Activated CD4-positive, alpha-beta T cell treated with anti-CD3 and anti-CD28 coated beads, Interleukin-10, Interleukin-2, amounts not matched to agents 100 ng/mL and 50 ng/mL, durations not matched to agents 16 hours and 8 hours (primary cell): ENCODE measurements at regions not wholly inside any gene's neighbourhood (a gene's known extent, or its start where the extent isn't known, plus 50 kb on each side); places are given as distances from the start of the nearest gene placed in this dataset.
"Not testable (repeated sequence)": the region's sequence is repeated elsewhere in the genome, so short reads cannot be mapped to it uniquely, and the experiment has no call there.

Experiments used
- DNase-seq: peaks from one replicate; pipeline ENCODE4 v3.0.0-alpha.2; 2020

GRCh38 chr10:23545866-23546265 lies 107.0 kb downstream of the OTUD1 start:
- not testable (repeated sequence) for DNase-seq

GRCh38 chr10:23556727-23557440 lies 118.0 kb downstream of the OTUD1 start:
- DNase-seq = peak; percentile 28

GRCh38 chr10:23557777-23558176 lies 118.9 kb downstream of the OTUD1 start:
- no peak for DNase-seq

- DNase-seq = no peak
Measured at GRCh38 chr10:23558361-23558799, 119.5 kb downstream of the OTUD1 start.

GRCh38 chr10:23568996-23569395 lies 130.1 kb downstream of the OTUD1 start:
- no peak for DNase-seq

- DNase-seq = no peak
Measured at GRCh38 chr10:23571884-23572283, 133.0 kb downstream of the OTUD1 start.

GRCh38 chr10:23581906-23582450 lies 143.1 kb downstream of the OTUD1 start:
- no peak for DNase-seq

GRCh38 chr10:23584396-23584795 lies 145.5 kb downstream of the OTUD1 start:
- DNase-seq = no peak

GRCh38 chr10:23585186-23585585 lies 146.3 kb downstream of the OTUD1 start:
- no peak for DNase-seq

GRCh38 chr10:23585666-23586065 lies 146.8 kb downstream of the OTUD1 start:
- no peak for DNase-seq

GRCh38 chr10:23595278-23595677 lies 156.4 kb downstream of the OTUD1 start:
- not testable (repeated sequence) for DNase-seq

GRCh38 chr10:23604613-23605012 lies 165.7 kb downstream of the OTUD1 start:
- no peak for DNase-seq

GRCh38 chr10:23606456-23606855 lies 167.6 kb downstream of the OTUD1 start:
- DNase-seq = no peak

GRCh38 chr10:23608926-23609325 lies 170.1 kb downstream of the OTUD1 start:
- no peak for DNase-seq

- no peak for DNase-seq
Measured at GRCh38 chr10:23610626-23611307, 171.9 kb downstream of the OTUD1 start.

- DNase-seq = no peak
Measured at GRCh38 chr10:23611308-23612029, 172.6 kb downstream of the OTUD1 start.

- no peak for DNase-seq
Measured at GRCh38 chr10:23613900-23614299, 175.0 kb downstream of the OTUD1 start.

GRCh38 chr10:23614483-23614882 lies 175.6 kb downstream of the OTUD1 start:
- DNase-seq = no peak

GRCh38 chr10:23630376-23630775 lies 191.5 kb downstream of the OTUD1 start:
- no peak for DNase-seq

- no peak for DNase-seq
Measured at GRCh38 chr10:23630885-23631284, 192.0 kb downstream of the OTUD1 start.

GRCh38 chr10:23643111-23643780 lies 204.4 kb downstream of the OTUD1 start:
- no peak for DNase-seq

GRCh38 chr10:23648618-23649017 lies 209.7 kb downstream of the OTUD1 start:
- no peak for DNase-seq

- DNase-seq = peak; percentile 1
Measured at GRCh38 chr10:23656735-23657134, 217.9 kb downstream of the OTUD1 start.
